ENCODE measurements at regions not wholly inside any gene's neighbourhood (a gene's known extent, or its start where the extent isn't known, plus 50 kb on each side); places are given as distances from the start of the nearest gene placed in this dataset.
"Not testable (repeated sequence)": the region's sequence is repeated elsewhere in the genome, so short reads cannot be mapped to it uniquely, and the experiment has no call there.

- not testable (repeated sequence) for TF ChIP-seq CTCF (IDR thresholded peaks at IDR 0.05); USF2 (IDR thresholded peaks at IDR 0.05); MYC (IDR thresholded peaks at IDR 0.05; ENCODE audit: borderline replicate concordance, low read length); POLR2A (IDR thresholded peaks at IDR 0.05; ENCODE audit: low read length); EP300 (IDR thresholded peaks at IDR 0.05)
Observed at GRCh38 chr4:134483514-134483913, 281.9 kb upstream of the PABPC4L start.

All from A549 (cell line).